ENCODE measurements at regions not wholly inside any gene's neighbourhood (a gene's known extent, or its start where the extent isn't known, plus 50 kb on each side); places are given as distances from the start of the nearest gene placed in this dataset.

GRCh38 chr2:228348516-228349064 lies 167.1 kb upstream of the SPHKAP start:
- TF ChIP-seq CTCF (conservative IDR thresholded peaks at IDR 0.05; ENCODE audit: low read length) (no peak), EZH2phosphoT487 (IDR thresholded peaks at IDR 0.05; ENCODE audit: borderline replicate concordance) (no peak)

All from Loucy (cell line).